ENCODE measurements at regions not wholly inside any gene's neighbourhood (a gene's known extent, or its start where the extent isn't known, plus 50 kb on each side); places are given as distances from the start of the nearest gene placed in this dataset.

DNA sequence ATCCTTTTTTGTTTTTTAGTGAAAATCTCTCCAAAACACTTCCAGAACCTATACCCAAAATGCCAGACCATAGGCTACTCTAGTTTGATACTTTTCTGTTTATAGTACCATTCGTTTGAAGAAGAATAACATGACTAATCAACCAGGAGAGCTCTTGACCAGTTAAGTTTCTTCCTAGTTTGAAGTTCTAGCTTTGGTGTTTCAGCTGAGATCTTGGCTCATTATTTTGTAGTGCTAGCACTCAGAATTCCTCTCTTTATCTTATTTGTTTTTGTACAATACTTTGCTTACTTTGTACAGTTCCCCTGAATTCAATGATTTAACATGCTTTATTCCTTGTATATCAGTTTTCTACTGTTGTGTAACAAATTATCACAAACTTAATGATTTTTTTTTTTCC, 911.6 kb downstream of the EFNA5 start:
- POLR2A ChIA-PET: no interaction called here
- TF ChIP-seq NRF1 (IDR thresholded peaks at IDR 0.05; ENCODE audit: low read depth, low read length) (no peak), EP300 (IDR thresholded peaks at IDR 0.05; ENCODE audit: borderline replicate concordance in 1 of 2, low read depth in 1 of 2, low read length in 1 of 2) (no peak), GABPA (IDR thresholded peaks at IDR 0.05; ENCODE audit: low read depth) (no peak), MXI1 (IDR thresholded peaks at IDR 0.05; ENCODE audit: low read depth, low read length) (no peak)
- TF ChIP-seq, protein P1, sequence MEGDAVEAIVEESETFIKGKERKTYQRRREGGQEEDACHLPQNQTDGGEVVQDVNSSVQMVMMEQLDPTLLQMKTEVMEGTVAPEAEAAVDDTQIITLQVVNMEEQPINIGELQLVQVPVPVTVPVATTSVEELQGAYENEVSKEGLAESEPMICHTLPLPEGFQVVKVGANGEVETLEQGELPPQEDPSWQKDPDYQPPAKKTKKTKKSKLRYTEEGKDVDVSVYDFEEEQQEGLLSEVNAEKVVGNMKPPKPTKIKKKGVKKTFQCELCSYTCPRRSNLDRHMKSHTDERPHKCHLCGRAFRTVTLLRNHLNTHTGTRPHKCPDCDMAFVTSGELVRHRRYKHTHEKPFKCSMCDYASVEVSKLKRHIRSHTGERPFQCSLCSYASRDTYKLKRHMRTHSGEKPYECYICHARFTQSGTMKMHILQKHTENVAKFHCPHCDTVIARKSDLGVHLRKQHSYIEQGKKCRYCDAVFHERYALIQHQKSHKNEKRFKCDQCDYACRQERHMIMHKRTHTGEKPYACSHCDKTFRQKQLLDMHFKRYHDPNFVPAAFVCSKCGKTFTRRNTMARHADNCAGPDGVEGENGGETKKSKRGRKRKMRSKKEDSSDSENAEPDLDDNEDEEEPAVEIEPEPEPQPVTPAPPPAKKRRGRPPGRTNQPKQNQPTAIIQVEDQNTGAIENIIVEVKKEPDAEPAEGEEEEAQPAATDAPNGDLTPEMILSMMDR (IDR thresholded peaks at IDR 0.05): no peak
- H3K9me2 ChIP-seq: no peaks in the 10 kb centered on the region
- no peaks in the 10 kb centered on the region for H3K79me2 ChIP-seq (ENCODE audit: insufficient read depth)
- CTCF ChIA-PET: interaction anchor here (0.6 kb wide), 1 partner anchor 46 kb away, joined by 3 read pairs; no protein-coding TSS in a partner anchor
- no peak for DNase-seq
- H3K27ac ChIP-seq (ENCODE audit: low read depth in 2 of 2, low read length in 1 of 2): no peak overlapping the region
- H3K4me2 ChIP-seq: no peak overlapping the region
- 74% methylated on average over 1 of the region's 1 CpG for WGBS (ENCODE audit: low lambda C conversion rate)
- H3K27me3 ChIP-seq (ENCODE audit: insufficient read depth): no peaks in the 10 kb centered on the region
- no peaks in the 10 kb centered on the region for H4K20me1 ChIP-seq (ENCODE audit: insufficient read depth)
- no peaks in the 10 kb centered on the region for H3K9me3 ChIP-seq
- no peak overlapping the region for H3K4me3 ChIP-seq (ENCODE audit: low read depth in 2 of 2, low read length in 1 of 2)
- H3K36me3 ChIP-seq (replicated peaks in 1 of 2; ENCODE audit: control insufficient read depth in 1 of 2, insufficient read depth in 2 of 2, low read length in 1 of 2): no peaks in the 10 kb centered on the region
- H2AFZ ChIP-seq (ENCODE audit: low read depth): no peak overlapping the region
- no peaks in the 10 kb centered on the region; a peak in 1 of 4 replicates for H3K4me1 ChIP-seq (ENCODE audit: control insufficient read depth in 1 of 2, insufficient read depth in 2 of 2, low read depth in 1 of 2, low read length in 1 of 2)
- no peaks in the 10 kb centered on the region for H3F3A ChIP-seq (replicated peaks; ENCODE audit: insufficient read depth)
- H3K9ac ChIP-seq: no peak overlapping the region

DNA sequence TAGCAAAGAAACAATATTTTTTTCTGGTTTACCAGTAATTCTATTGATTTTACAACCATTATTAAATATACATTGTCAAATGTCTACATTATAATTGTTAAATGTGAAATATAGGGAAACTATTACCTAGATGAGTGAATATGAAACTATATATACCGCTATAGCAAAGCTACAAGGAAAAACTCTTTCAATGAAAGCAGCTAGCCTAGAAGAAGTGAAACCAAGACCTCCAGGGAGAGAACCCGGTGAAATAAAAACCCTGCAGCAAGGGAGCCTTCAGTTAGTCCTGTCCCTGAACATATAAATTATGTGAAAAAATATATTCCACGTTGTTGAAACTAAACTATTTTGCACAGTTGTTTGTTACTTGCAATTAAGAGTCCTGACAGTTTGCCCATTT, 913.1 kb downstream of the EFNA5 start:
- no peak overlapping the region for H2AFZ ChIP-seq (ENCODE audit: low read depth)
- no peak overlapping the region for H3K4me3 ChIP-seq (ENCODE audit: low read depth in 2 of 2, low read length in 1 of 2)
- no peak overlapping the region for H3K27ac ChIP-seq (ENCODE audit: low read depth in 2 of 2, low read length in 1 of 2)
- H3K4me1 ChIP-seq (ENCODE audit: control insufficient read depth in 1 of 2, insufficient read depth in 2 of 2, low read depth in 1 of 2, low read length in 1 of 2): no peaks in the 10 kb centered on the region; a peak in 1 of 4 replicates
- H3F3A ChIP-seq (replicated peaks; ENCODE audit: insufficient read depth): no peaks in the 10 kb centered on the region
- DNase-seq: no peak
- POLR2A ChIA-PET: no interaction called here
- no peaks in the 10 kb centered on the region for H3K36me3 ChIP-seq (replicated peaks in 1 of 2; ENCODE audit: control insufficient read depth in 1 of 2, insufficient read depth in 2 of 2, low read length in 1 of 2)
- WGBS (ENCODE audit: low lambda C conversion rate): 86% methylated on average over 3 of the region's 3 CpGs
- no peaks in the 10 kb centered on the region for H3K27me3 ChIP-seq (ENCODE audit: insufficient read depth)
- H3K9me2 ChIP-seq: no peaks in the 10 kb centered on the region
- no peaks in the 10 kb centered on the region for H3K9me3 ChIP-seq
- H3K9ac ChIP-seq: no peak overlapping the region
- H4K20me1 ChIP-seq (ENCODE audit: insufficient read depth): no peaks in the 10 kb centered on the region
- no peaks in the 10 kb centered on the region for H3K79me2 ChIP-seq (ENCODE audit: insufficient read depth)
- CTCF ChIA-PET: no interaction called here
- TF ChIP-seq, protein P1 (IDR thresholded peaks at IDR 0.05): no peak
- TF ChIP-seq FOXJ3 (CRISPR knock-in tag; IDR thresholded peaks at IDR 0.05) (no peak), TCF12 (IDR thresholded peaks at IDR 0.05) (no peak), CHD2 (IDR thresholded peaks at IDR 0.05; ENCODE audit: low read length, partially characterized antibody) (no peak)
- no peak overlapping the region for H3K4me2 ChIP-seq
